HepG2 (cell line): ENCODE measurements at regions not wholly inside any gene's neighbourhood (a gene's known extent, or its start where the extent isn't known, plus 50 kb on each side); places are given as distances from the start of the nearest gene placed in this dataset.

Experiments
- AGO2 ChIP-seq: fragments of 200-400 bp; formaldehyde crosslinking; optimal IDR thresholded peaks from 2 replicates; pipeline ENCODE3; 2017; ENCODE audit warnings: mild to moderate bottlenecking, low read depth, low read length, moderate library complexity
- FLYWCH1 ChIP-seq: sonication (generic); formaldehyde crosslinking; IDR thresholded peaks from 2 replicates; pipeline ENCODE4 v1.8.1; 2023; ENCODE audit warnings: mild to moderate bottlenecking, missing genetic modification reagents
- FOXK2 ChIP-seq: fragments of 450-650 bp; IDR thresholded peaks from 2 replicates; pipeline ENCODE4 v1.6.1; 2016
- GFI1 ChIP-seq: sonication (generic); formaldehyde crosslinking; IDR thresholded peaks from 2 replicates; pipeline ENCODE4 v1.5.0; 2020; ENCODE audit warnings: missing genetic modification reagents, mild to moderate bottlenecking, borderline replicate concordance
- HIVEP1 ChIP-seq: sonication (generic); formaldehyde crosslinking; IDR thresholded peaks from 2 replicates; pipeline ENCODE4 v1.4.0; 2020; ENCODE audit warnings: mild to moderate bottlenecking, missing genetic modification reagents
- HNF4A ChIP-seq: sonication (generic); formaldehyde crosslinking; IDR thresholded peaks from 2 replicates; pipeline ENCODE4 v1.4.0; 2020; ENCODE audit warnings: missing genetic modification reagents
- MXI1 ChIP-seq: IDR thresholded peaks from 3 replicates; pipeline ENCODE4 v1.6.1; 2012; ENCODE audit warnings: low read depth, low read length, inconsistent platforms, borderline replicate concordance
- NPAS2 ChIP-seq: sonication (generic); formaldehyde crosslinking; IDR thresholded peaks from 2 replicates; pipeline ENCODE4 v1.8.0; 2022; ENCODE audit warnings: mild to moderate bottlenecking, missing genetic modification reagents, borderline replicate concordance
- ONECUT2 ChIP-seq: sonication (generic); formaldehyde crosslinking; IDR thresholded peaks from 2 replicates; pipeline ENCODE4 v1.4.0; 2020; ENCODE audit warnings: missing genetic modification reagents
- REXO4 ChIP-seq: sonication (generic); formaldehyde crosslinking; IDR thresholded peaks from 2 replicates; pipeline ENCODE4 v1.8.0; 2022; ENCODE audit warnings: missing genetic modification reagents, mild to moderate bottlenecking, borderline replicate concordance
- SP1 ChIP-seq, 2 experiments: fragments of 450-650 bp in 1 of 2; sonication (generic) in 1 of 2; formaldehyde crosslinking in 1 of 2; IDR thresholded peaks; 2 replicates each; pipeline versions ENCODE4 v1.4.0 to v1.6.1; 2016 to 2020; ENCODE audit warnings: missing genetic modification reagents in 1 of 2
- SRF ChIP-seq: IDR thresholded peaks from 2 replicates; pipeline ENCODE4 v1.6.1; 2011; ENCODE audit warnings: mild to moderate bottlenecking, low read depth, low read length, moderate library complexity
- YEATS2 ChIP-seq: sonication (generic); formaldehyde crosslinking; IDR thresholded peaks from 2 replicates; pipeline ENCODE4 v1.4.0; 2020; ENCODE audit warnings: missing genetic modification reagents, borderline replicate concordance
- ZBTB38 ChIP-seq: sonication (generic); formaldehyde crosslinking; IDR thresholded peaks from 2 replicates; pipeline ENCODE4 v1.5.1; 2020; ENCODE audit warnings: mild to moderate bottlenecking, missing genetic modification reagents
- ZFP37 ChIP-seq: sonication (generic); formaldehyde crosslinking; IDR thresholded peaks from 2 replicates; pipeline ENCODE4 v1.4.0; 2020; ENCODE audit warnings: missing genetic modification reagents, borderline replicate concordance
- ZNF230 ChIP-seq: sonication (generic); formaldehyde crosslinking; IDR thresholded peaks from 2 replicates; pipeline ENCODE4 v1.4.0; 2020; ENCODE audit warnings: mild to moderate bottlenecking, missing genetic modification reagents
- ZNF335 ChIP-seq: sonication (generic); formaldehyde crosslinking; IDR thresholded peaks from 2 replicates; pipeline ENCODE4 v1.4.0; 2020; ENCODE audit warnings: missing genetic modification reagents
- ZNF530 ChIP-seq: sonication (generic); formaldehyde crosslinking; IDR thresholded peaks from 2 replicates; pipeline ENCODE4 v1.5.0; 2020; ENCODE audit warnings: low read depth, mild to moderate bottlenecking, missing genetic modification reagents
- ZNF737 ChIP-seq: sonication (generic); formaldehyde crosslinking; IDR thresholded peaks from 2 replicates; pipeline ENCODE4 v1.5.0; 2020; ENCODE audit warnings: missing genetic modification reagents, mild to moderate bottlenecking, borderline replicate concordance
- ZNF768 ChIP-seq: sonication (generic); formaldehyde crosslinking; IDR thresholded peaks from 2 replicates; pipeline ENCODE4 v1.4.0; 2020; ENCODE audit warnings: missing genetic modification reagents
- ZNF782 ChIP-seq: sonication (generic); formaldehyde crosslinking; IDR thresholded peaks from 2 replicates; pipeline ENCODE4 v1.4.0; 2020; ENCODE audit warnings: missing genetic modification reagents, mild to moderate bottlenecking, borderline replicate concordance
- ZSCAN21 ChIP-seq: sonication (generic); formaldehyde crosslinking; IDR thresholded peaks from 2 replicates; pipeline ENCODE4 v1.8.0; 2022; ENCODE audit warnings: mild to moderate bottlenecking, missing genetic modification reagents, moderate library complexity, borderline replicate concordance
- TF ChIP-seq, protein P1 (sequence below): sonication (generic); formaldehyde crosslinking; IDR thresholded peaks from 2 replicates; pipeline ENCODE4 v1.5.0; 2020; ENCODE audit warnings: mild to moderate bottlenecking, missing genetic modification reagents, moderate library complexity
- TF ChIP-seq, protein P2 (sequence below): sonication (generic); formaldehyde crosslinking; IDR thresholded peaks from 2 replicates; pipeline ENCODE4 v1.4.0; 2020; ENCODE audit warnings: missing genetic modification reagents
- TF ChIP-seq, protein P3 (sequence below): sonication (generic); formaldehyde crosslinking; IDR thresholded peaks from 2 replicates; pipeline ENCODE4 v1.4.0; 2020; ENCODE audit warnings: mild to moderate bottlenecking, missing genetic modification reagents, borderline replicate concordance

DNA sequence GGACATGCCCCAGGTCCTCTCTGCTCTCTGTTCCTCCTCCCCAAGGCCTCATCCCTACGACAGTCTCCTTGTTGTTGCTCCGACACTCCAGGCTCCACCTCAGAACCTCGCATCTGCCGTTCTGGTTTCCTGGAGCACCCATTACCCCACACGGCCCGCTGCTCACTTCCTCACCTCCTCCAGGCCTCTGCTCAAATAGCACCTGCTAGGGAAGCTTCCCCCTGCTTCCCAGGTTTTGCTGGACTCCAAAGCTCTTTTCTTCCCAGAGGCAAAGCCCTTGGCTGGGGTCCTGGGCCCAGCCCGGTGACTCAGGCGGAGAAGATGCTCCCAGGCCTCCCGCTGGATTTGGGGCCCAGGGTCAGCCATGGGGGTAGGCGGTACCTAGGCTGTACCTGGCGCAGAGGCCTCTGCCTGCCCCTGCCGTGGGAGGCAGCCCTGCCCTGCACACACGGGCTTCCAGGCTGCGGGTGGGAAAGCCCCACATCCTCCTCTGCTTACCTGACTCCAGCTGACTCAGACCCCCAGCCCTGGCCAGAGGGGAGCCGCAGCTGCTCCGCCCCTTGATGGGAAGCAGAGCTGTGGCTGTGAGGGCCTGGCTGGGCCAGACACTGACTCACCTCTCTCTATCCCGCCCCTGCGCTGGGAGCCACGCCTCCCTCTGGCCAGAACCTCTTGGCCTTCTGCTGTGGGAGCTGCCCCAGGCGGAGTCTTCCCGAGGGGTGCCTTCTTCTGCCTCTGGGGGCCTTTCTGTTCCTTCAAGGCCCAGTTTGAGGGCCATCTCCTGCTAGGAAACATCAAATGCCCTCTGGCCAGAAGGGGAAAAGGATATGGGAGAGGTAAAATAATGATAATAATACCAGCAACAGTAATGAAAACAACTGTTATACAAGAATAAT is 130.5 kb downstream of the CEBPB start (continued):
- TF ChIP-seq ZSCAN21 (peak; percentile 85; the same call in 1 of the 2 replicates), SP1 (IDR thresholded peaks at IDR 0.05) (no peak), SP1 (CRISPR knock-in tag; IDR thresholded peaks at IDR 0.05) (peak; percentile 69; the same call in 1 of the 2 replicates), ONECUT2 (CRISPR knock-in tag) (peak; percentile 30; the same call in 1 of the 2 replicates), HIVEP1 (CRISPR knock-in tag) (peak; percentile 93), YEATS2 (CRISPR knock-in tag) (peak; percentile 63; the same call in 1 of the 2 replicates), ZNF530 (CRISPR knock-in tag) (no peak), MXI1 (peak; percentile 77; the same call in 1 of the 3 replicates), GFI1 (CRISPR knock-in tag) (no peak), NPAS2 (no peak), ZNF335 (CRISPR knock-in tag) (no peak), ZFP37 (CRISPR knock-in tag) (peak; percentile 23; the same call in 1 of the 2 replicates), ZBTB38 (CRISPR knock-in tag) (peak; percentile 87; the same call in 1 of the 2 replicates), ZNF230 (CRISPR knock-in tag) (peak; percentile 93), ZNF737 (peak; percentile 87; the same call in 1 of the 2 replicates), AGO2 (peak; percentile 31), ZNF782 (CRISPR knock-in tag) (peak; percentile 84), FOXK2 (no peak), REXO4 (CRISPR knock-in tag) (no peak; the same call in 1 of the 2 replicates), SRF (no peak), FLYWCH1 (CRISPR knock-in tag) (no peak), HNF4A (no peak), ZNF768 (peak; percentile 57; the same call in 1 of the 2 replicates)
- TF ChIP-seq, protein P1, sequence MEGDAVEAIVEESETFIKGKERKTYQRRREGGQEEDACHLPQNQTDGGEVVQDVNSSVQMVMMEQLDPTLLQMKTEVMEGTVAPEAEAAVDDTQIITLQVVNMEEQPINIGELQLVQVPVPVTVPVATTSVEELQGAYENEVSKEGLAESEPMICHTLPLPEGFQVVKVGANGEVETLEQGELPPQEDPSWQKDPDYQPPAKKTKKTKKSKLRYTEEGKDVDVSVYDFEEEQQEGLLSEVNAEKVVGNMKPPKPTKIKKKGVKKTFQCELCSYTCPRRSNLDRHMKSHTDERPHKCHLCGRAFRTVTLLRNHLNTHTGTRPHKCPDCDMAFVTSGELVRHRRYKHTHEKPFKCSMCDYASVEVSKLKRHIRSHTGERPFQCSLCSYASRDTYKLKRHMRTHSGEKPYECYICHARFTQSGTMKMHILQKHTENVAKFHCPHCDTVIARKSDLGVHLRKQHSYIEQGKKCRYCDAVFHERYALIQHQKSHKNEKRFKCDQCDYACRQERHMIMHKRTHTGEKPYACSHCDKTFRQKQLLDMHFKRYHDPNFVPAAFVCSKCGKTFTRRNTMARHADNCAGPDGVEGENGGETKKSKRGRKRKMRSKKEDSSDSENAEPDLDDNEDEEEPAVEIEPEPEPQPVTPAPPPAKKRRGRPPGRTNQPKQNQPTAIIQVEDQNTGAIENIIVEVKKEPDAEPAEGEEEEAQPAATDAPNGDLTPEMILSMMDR (CRISPR knock-in tag), result peak; percentile 59
- TF ChIP-seq, protein P2, sequence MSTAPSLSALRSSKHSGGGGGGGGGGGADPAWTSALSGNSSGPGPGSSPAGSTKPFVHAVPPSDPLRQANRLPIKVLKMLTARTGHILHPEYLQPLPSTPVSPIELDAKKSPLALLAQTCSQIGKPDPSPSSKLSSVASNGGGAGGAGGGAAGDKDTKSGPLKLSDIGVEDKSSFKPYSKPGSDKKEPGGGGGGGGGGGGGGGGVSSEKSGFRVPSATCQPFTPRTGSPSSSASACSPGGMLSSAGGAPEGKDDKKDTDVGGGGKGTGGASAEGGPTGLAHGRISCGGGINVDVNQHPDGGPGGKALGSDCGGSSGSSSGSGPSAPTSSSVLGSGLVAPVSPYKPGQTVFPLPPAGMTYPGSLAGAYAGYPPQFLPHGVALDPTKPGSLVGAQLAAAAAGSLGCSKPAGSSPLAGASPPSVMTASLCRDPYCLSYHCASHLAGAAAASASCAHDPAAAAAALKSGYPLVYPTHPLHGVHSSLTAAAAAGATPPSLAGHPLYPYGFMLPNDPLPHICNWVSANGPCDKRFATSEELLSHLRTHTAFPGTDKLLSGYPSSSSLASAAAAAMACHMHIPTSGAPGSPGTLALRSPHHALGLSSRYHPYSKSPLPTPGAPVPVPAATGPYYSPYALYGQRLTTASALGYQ (CRISPR knock-in tag), result peak; percentile 61; the same call in 1 of the 2 replicates
- TF ChIP-seq, protein P3, sequence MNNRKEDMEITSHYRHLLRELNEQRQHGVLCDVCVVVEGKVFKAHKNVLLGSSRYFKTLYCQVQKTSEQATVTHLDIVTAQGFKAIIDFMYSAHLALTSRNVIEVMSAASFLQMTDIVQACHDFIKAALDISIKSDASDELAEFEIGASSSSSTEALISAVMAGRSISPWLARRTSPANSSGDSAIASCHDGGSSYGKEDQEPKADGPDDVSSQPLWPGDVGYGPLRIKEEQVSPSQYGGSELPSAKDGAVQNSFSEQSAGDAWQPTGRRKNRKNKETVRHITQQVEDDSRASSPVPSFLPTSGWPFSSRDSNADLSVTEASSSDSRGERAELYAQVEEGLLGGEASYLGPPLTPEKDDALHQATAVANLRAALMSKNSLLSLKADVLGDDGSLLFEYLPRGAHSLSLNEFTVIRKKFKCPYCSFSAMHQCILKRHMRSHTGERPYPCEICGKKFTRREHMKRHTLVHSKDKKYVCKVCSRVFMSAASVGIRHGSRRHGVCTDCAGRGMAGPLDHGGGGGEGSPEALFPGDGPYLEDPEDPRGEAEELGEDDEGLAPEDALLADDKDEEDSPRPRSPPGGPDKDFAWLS (CRISPR knock-in tag), result peak; percentile 97
